ENCODE measurements at regions not wholly inside any gene's neighbourhood (a gene's known extent, or its start where the extent isn't known, plus 50 kb on each side); places are given as distances from the start of the nearest gene placed in this dataset.

DNA sequence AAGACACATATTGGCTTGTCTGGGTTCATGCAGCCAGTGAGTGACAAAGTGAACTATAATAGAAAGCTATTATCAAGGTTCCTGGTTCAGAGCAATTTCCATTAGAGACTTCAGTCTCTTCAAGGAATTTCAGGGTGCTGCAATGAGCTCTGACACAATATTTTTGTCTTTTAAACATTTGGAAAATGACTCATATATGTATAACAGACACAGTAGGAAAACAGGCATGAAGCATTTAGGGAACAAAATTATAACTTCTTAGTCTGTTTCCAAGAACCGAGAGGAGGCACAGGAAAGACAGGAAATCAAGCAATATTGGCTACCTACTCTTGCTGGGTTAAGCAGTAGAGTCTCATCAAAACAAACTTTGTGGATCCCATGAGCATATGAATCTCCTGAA, 170.4 kb downstream of the PTPRC start:
- DNase-seq (ENCODE audit: low read depth in 1 of 2, low spot score in 1 of 2): no peak
- Histone ChIP-seq H3K27me3 (ENCODE audit: insufficient read depth, poor library complexity, severe bottlenecking) (no peaks in the 10 kb centered on the region), H3K4me3 (replicated peaks; ENCODE audit: insufficient read depth, low read length) (no peak overlapping the region), H3K27ac (replicated peaks) (no peak overlapping the region)
- TF ChIP-seq GABPA (IDR thresholded peaks at IDR 0.05; ENCODE audit: low read depth): no peak
- TF ChIP-seq, protein P1, sequence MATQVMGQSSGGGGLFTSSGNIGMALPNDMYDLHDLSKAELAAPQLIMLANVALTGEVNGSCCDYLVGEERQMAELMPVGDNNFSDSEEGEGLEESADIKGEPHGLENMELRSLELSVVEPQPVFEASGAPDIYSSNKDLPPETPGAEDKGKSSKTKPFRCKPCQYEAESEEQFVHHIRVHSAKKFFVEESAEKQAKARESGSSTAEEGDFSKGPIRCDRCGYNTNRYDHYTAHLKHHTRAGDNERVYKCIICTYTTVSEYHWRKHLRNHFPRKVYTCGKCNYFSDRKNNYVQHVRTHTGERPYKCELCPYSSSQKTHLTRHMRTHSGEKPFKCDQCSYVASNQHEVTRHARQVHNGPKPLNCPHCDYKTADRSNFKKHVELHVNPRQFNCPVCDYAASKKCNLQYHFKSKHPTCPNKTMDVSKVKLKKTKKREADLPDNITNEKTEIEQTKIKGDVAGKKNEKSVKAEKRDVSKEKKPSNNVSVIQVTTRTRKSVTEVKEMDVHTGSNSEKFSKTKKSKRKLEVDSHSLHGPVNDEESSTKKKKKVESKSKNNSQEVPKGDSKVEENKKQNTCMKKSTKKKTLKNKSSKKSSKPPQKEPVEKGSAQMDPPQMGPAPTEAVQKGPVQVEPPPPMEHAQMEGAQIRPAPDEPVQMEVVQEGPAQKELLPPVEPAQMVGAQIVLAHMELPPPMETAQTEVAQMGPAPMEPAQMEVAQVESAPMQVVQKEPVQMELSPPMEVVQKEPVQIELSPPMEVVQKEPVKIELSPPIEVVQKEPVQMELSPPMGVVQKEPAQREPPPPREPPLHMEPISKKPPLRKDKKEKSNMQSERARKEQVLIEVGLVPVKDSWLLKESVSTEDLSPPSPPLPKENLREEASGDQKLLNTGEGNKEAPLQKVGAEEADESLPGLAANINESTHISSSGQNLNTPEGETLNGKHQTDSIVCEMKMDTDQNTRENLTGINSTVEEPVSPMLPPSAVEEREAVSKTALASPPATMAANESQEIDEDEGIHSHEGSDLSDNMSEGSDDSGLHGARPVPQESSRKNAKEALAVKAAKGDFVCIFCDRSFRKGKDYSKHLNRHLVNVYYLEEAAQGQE (IDR thresholded peaks at IDR 0.05; ENCODE audit: insufficient replicate concordance, low read depth): no peak
- TF ChIP-seq SPI1 (IDR thresholded peaks at IDR 0.05; ENCODE audit: borderline replicate concordance, low read depth): no peak
- TF ChIP-seq POLR2AphosphoS5 (IDR thresholded peaks at IDR 0.05; ENCODE audit: low read depth): no peak

DNA sequence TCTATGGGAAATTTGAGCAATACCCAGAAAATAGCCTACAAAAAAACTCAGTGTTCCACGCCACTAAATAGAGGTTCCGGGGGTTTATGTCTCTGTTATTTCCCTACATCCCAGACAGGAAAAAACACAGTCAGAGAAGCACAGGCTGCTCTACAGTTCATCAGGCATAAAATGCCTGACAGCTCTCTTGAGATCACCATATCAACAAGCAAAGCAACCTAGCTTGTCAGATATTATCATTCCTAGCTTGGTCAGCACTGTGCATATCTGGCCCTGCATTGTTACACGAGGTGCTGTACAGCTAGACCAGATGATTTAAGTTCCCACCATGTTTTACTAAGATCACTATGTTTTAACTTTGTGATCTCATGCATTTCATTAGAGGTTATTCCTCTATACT, 172.6 kb downstream of the PTPRC start:
- Histone ChIP-seq H3K27me3 (ENCODE audit: insufficient read depth, poor library complexity, severe bottlenecking) (no peaks in the 10 kb centered on the region), H3K4me3 (replicated peaks; ENCODE audit: insufficient read depth, low read length) (no peak overlapping the region), H3K27ac (replicated peaks) (no peak overlapping the region)
- no peak for DNase-seq (ENCODE audit: low read depth in 1 of 2, low spot score in 1 of 2)
- TF ChIP-seq SPI1 (IDR thresholded peaks at IDR 0.05; ENCODE audit: borderline replicate concordance, low read depth) (no peak), POLR2AphosphoS5 (IDR thresholded peaks at IDR 0.05; ENCODE audit: low read depth) (no peak), GABPA (IDR thresholded peaks at IDR 0.05; ENCODE audit: low read depth) (no peak)
- TF ChIP-seq, protein P2, sequence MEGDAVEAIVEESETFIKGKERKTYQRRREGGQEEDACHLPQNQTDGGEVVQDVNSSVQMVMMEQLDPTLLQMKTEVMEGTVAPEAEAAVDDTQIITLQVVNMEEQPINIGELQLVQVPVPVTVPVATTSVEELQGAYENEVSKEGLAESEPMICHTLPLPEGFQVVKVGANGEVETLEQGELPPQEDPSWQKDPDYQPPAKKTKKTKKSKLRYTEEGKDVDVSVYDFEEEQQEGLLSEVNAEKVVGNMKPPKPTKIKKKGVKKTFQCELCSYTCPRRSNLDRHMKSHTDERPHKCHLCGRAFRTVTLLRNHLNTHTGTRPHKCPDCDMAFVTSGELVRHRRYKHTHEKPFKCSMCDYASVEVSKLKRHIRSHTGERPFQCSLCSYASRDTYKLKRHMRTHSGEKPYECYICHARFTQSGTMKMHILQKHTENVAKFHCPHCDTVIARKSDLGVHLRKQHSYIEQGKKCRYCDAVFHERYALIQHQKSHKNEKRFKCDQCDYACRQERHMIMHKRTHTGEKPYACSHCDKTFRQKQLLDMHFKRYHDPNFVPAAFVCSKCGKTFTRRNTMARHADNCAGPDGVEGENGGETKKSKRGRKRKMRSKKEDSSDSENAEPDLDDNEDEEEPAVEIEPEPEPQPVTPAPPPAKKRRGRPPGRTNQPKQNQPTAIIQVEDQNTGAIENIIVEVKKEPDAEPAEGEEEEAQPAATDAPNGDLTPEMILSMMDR (IDR thresholded peaks at IDR 0.05; ENCODE audit: insufficient read depth, low read length): no peak

DNA sequence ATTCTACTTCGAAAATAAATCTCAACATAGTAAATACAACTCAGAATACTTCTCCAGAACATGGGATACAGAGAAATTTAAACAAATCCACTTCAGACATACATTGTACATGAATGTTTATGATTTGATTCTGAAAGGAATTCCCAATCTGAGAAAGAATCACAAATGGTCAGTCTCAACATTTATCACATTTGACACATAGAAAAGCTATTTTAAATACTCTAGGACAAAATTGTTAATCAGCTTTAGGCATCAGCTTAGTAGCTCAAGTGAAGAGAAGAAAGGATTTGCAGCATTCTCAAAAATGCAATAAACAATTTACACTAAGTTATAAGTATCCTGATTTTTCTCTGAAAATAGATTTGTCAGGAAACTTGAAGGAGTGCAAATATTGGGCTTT, 184.8 kb downstream of the PTPRC start:
- DNase-seq (ENCODE audit: low read depth in 1 of 2, low spot score in 1 of 2): no peak
- H3K27ac ChIP-seq (replicated peaks): no peak overlapping the region
- no peak overlapping the region for H3K4me3 ChIP-seq (replicated peaks; ENCODE audit: insufficient read depth, low read length)
- TF ChIP-seq SPI1 (IDR thresholded peaks at IDR 0.05; ENCODE audit: borderline replicate concordance, low read depth) (no peak), POLR2AphosphoS5 (IDR thresholded peaks at IDR 0.05; ENCODE audit: low read depth) (no peak), GABPA (IDR thresholded peaks at IDR 0.05; ENCODE audit: low read depth) (no peak)
- TF ChIP-seq, protein P1 (IDR thresholded peaks at IDR 0.05; ENCODE audit: insufficient replicate concordance, low read depth): no peak
- TF ChIP-seq, protein P2 (IDR thresholded peaks at IDR 0.05; ENCODE audit: insufficient read depth, low read length): no peak
- no peaks in the 10 kb centered on the region for H3K27me3 ChIP-seq (ENCODE audit: insufficient read depth, poor library complexity, severe bottlenecking)

DNA sequence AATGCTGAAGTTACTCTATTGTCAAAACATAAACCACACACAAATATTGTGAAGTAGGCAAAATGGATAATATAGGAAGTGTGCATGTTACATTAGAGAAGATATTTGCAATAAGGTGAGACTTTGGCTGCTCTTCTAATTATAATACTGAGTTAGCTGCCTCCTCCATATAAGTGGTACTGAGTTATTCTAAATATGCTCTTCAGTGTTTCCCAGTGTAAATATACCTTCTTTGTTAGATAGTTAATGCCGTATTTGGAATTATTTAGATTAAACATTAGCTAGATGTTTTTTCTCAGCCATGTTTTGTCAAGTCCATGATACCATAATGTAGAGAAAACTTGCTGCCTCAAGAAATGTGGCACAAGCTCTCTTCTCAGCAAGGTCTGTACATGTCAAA, 186.4 kb downstream of the PTPRC start:
- DNase-seq (ENCODE audit: low read depth in 1 of 2, low spot score in 1 of 2): no peak
- TF ChIP-seq, protein P1 (IDR thresholded peaks at IDR 0.05; ENCODE audit: insufficient replicate concordance, low read depth): no peak
- no peak for TF ChIP-seq SPI1 (IDR thresholded peaks at IDR 0.05; ENCODE audit: borderline replicate concordance, low read depth)
- Histone ChIP-seq H3K27ac (replicated peaks) (no peak overlapping the region), H3K4me3 (replicated peaks; ENCODE audit: insufficient read depth, low read length) (no peak overlapping the region), H3K27me3 (ENCODE audit: insufficient read depth, poor library complexity, severe bottlenecking) (no peaks in the 10 kb centered on the region)

Measured in HL-60 (cell line).